Epithelial cell of prostate (primary cell): ENCODE measurements at regions not wholly inside any gene's neighbourhood (a gene's known extent, or its start where the extent isn't known, plus 50 kb on each side); places are given as distances from the start of the nearest gene placed in this dataset.

Source experiments
- DNase-seq: peaks from one replicate; pipeline ENCODE4 v3.0.0-alpha.2; 2011; ENCODE audit warnings: low read depth, low spot score
- H3K27ac ChIP-seq: fragments of 450-650 bp; 2 replicates; pipeline ENCODE4 v1.5.1; 2017; ENCODE audit warnings: mild to moderate bottlenecking

- no peak overlapping the region for H3K27ac ChIP-seq
- peak; percentile 63 for DNase-seq
Observed at GRCh38 chr3:102259663-102260062, 175.2 kb upstream of the ZPLD1 start.

GRCh38 chr3:102265720-102266119, 169.1 kb upstream of the ZPLD1 start:
- DNase-seq, result no peak
- no peak overlapping the region for H3K27ac ChIP-seq

GRCh38 chr3:102269406-102269805, 165.4 kb upstream of the ZPLD1 start:
- no peak overlapping the region for H3K27ac ChIP-seq
- no peak for DNase-seq

GRCh38 chr3:102290241-102290640, 144.6 kb upstream of the ZPLD1 start:
- no peak for DNase-seq
- no peak overlapping the region for H3K27ac ChIP-seq

- H3K27ac ChIP-seq, result no peak overlapping the region
- DNase-seq, result no peak
Observed at GRCh38 chr3:102295756-102296155, 139.1 kb upstream of the ZPLD1 start.

GRCh38 chr3:102297072-102297658, 137.7 kb upstream of the ZPLD1 start:
- no peak for DNase-seq
- H3K27ac ChIP-seq, result no peak overlapping the region

GRCh38 chr3:102299125-102299877, 135.5 kb upstream of the ZPLD1 start:
- peak overlapping the region; percentile 90 for H3K27ac ChIP-seq
- peak; percentile 84 for DNase-seq

GRCh38 chr3:102301155-102301880, 133.5 kb upstream of the ZPLD1 start:
- DNase-seq, result no peak
- peak overlapping the region; percentile 90 for H3K27ac ChIP-seq

- no peak overlapping the region for H3K27ac ChIP-seq
- no peak for DNase-seq
Observed at GRCh38 chr3:102302020-102302419, 132.8 kb upstream of the ZPLD1 start.

- DNase-seq, result no peak
- H3K27ac ChIP-seq, result no peak overlapping the region
Observed at GRCh38 chr3:102304550-102304949, 130.3 kb upstream of the ZPLD1 start.

- H3K27ac ChIP-seq, result no peak overlapping the region
- DNase-seq, result no peak
Observed at GRCh38 chr3:102307442-102307841, 127.4 kb upstream of the ZPLD1 start.

GRCh38 chr3:102329066-102329465, 105.7 kb upstream of the ZPLD1 start:
- no peak overlapping the region for H3K27ac ChIP-seq
- DNase-seq, result no peak

- DNase-seq, result no peak
- no peak overlapping the region for H3K27ac ChIP-seq
Observed at GRCh38 chr3:102329561-102329960, 105.3 kb upstream of the ZPLD1 start.

- H3K27ac ChIP-seq, result no peak overlapping the region
Observed at GRCh38 chr3:102332205-102332604, 102.6 kb upstream of the ZPLD1 start.

GRCh38 chr3:102332934-102333333, 101.9 kb upstream of the ZPLD1 start:
- DNase-seq, result no peak
- H3K27ac ChIP-seq, result no peak overlapping the region

More at GRCh38 chr3:102332205-102332604, 102.6 kb upstream of the ZPLD1 start:
- peak; percentile 24 for DNase-seq

- H3K27ac ChIP-seq, result no peak overlapping the region
Observed at GRCh38 chr3:102336130-102336529, 98.7 kb upstream of the ZPLD1 start.

GRCh38 chr3:102339671-102340070, 95.1 kb upstream of the ZPLD1 start:
- DNase-seq, result no peak

More at GRCh38 chr3:102336130-102336529, 98.7 kb upstream of the ZPLD1 start:
- DNase-seq, result no peak

GRCh38 chr3:102346897-102347296, 87.9 kb upstream of the ZPLD1 start:
- no peak overlapping the region for H3K27ac ChIP-seq
- no peak for DNase-seq

More at GRCh38 chr3:102339671-102340070, 95.1 kb upstream of the ZPLD1 start:
- no peak overlapping the region for H3K27ac ChIP-seq

GRCh38 chr3:102348904-102349303, 85.9 kb upstream of the ZPLD1 start:
- DNase-seq, result no peak
- H3K27ac ChIP-seq, result no peak overlapping the region

GRCh38 chr3:102353148-102353547, 81.7 kb upstream of the ZPLD1 start:
- H3K27ac ChIP-seq, result peak overlapping the region; percentile 95

GRCh38 chr3:102353805-102354204, 81.0 kb upstream of the ZPLD1 start:
- H3K27ac ChIP-seq, result peak overlapping the region; percentile 95
- peak; percentile 95 for DNase-seq

More at GRCh38 chr3:102353148-102353547, 81.7 kb upstream of the ZPLD1 start:
- DNase-seq, result no peak
